H1 (cell line): ENCODE measurements at regions not wholly inside any gene's neighbourhood (a gene's known extent, or its start where the extent isn't known, plus 50 kb on each side); places are given as distances from the start of the nearest gene placed in this dataset.
A peak's percentile ranks its signal among the peaks of the same experiment; 100 is the strongest.

Source experiments
- CTCF ChIA-PET: fragments of 300-600 bp; sonication (Branson Sonifier 250); formaldehyde crosslinking; loops from one replicate; lab custom pipeline; 2021; ENCODE audit not compliant: partially characterized antibody; lab: Charles Lee
- POLR2A ChIA-PET: fragments of 300-600 bp; sonication (Branson Sonifier 250); formaldehyde crosslinking; loops from one replicate; lab custom pipeline; 2021; ENCODE audit warnings: inconsistent platforms; ENCODE audit not compliant: partially characterized antibody; lab: Charles Lee
- DNase-seq, 2 experiments: peaks; one replicate each; pipeline versions ENCODE4 v3.0.0 to v3.0.0-alpha.2; 2010 to 2022; ENCODE audit warnings: low spot score in 2 of 2, low read depth in 1 of 2, mixed read lengths in 1 of 2
- FAIRE-seq: peaks from 2 replicates; lab custom pipeline; 2011; peaks lifted over from hg19 to GRCh38; lab: Jason Lieb, UNC
- H2AFZ ChIP-seq: 2 replicates; pipeline ENCODE4 v1.8.1; 2012; ENCODE audit warnings: low read length, inconsistent platforms
- H2AK5ac ChIP-seq: 2 replicates; pipeline ENCODE4 v1.6.1; 2013; ENCODE audit warnings: low read depth, low read length
- H2BK120ac ChIP-seq: replicated peaks from 2 replicates; pipeline ENCODE3; 2013; ENCODE audit warnings: low read depth, low read length, inconsistent platforms
- H2BK12ac ChIP-seq: 2 replicates; pipeline ENCODE4 v1.6.1; 2013; ENCODE audit warnings: low read depth, low read length
- H2BK15ac ChIP-seq: 2 replicates; pipeline ENCODE4 v1.6.1; 2013; ENCODE audit warnings: low read length
- H2BK20ac ChIP-seq: 2 replicates; pipeline ENCODE4 v1.6.1; 2013; ENCODE audit warnings: low read length
- H2BK5ac ChIP-seq: 2 replicates; pipeline ENCODE4 v1.6.1; 2013; ENCODE audit warnings: low read depth, low read length
- H3K14ac ChIP-seq: 2 replicates; pipeline ENCODE4 v1.6.1; 2013; ENCODE audit warnings: inconsistent platforms; ENCODE audit not compliant: insufficient read length
- H3K18ac ChIP-seq: 2 replicates; pipeline ENCODE4 v1.6.1; 2013; ENCODE audit warnings: low read length; ENCODE audit errors: extremely low read depth
- H3K23ac ChIP-seq: 2 replicates; pipeline ENCODE4 v1.6.1; 2013; ENCODE audit warnings: inconsistent platforms; ENCODE audit not compliant: insufficient read length
- H3K23me2 ChIP-seq: 2 replicates; pipeline ENCODE4 v1.6.1; 2013; ENCODE audit warnings: low read depth, low read length
- H3K27ac ChIP-seq: 2 replicates; pipeline ENCODE4 v1.6.1; 2011; ENCODE audit warnings: low read depth, low read length, inconsistent platforms
- H3K27me3 ChIP-seq, 4 experiments: replicated peaks in 1 of 4; 1 replicate in 1 of 4; 2 replicates in 3 of 4; pipeline versions ENCODE4 v1.6.1 to v1.8.1; 2011 to 2013; ENCODE audit warnings: low read length in 3 of 4, mild to moderate bottlenecking in 3 of 4, inconsistent platforms in 2 of 4, mixed read lengths in 2 of 4, moderate library complexity in 1 of 4; ENCODE audit not compliant: control insufficient read depth in 3 of 4, insufficient read depth in 3 of 4; ENCODE audit errors: extremely low read depth in 1 of 4
- H3K36me3 ChIP-seq, 4 experiments: 2 replicates each; pipeline versions ENCODE4 v1.6.1 to v1.8.1; 2011 to 2013; ENCODE audit warnings: mild to moderate bottlenecking in 4 of 4, low read length in 3 of 4, moderate library complexity in 2 of 4, control low read depth in 1 of 4, inconsistent platforms in 1 of 4; ENCODE audit not compliant: insufficient read depth in 4 of 4, control insufficient read depth in 2 of 4
- H3K4ac ChIP-seq: replicated peaks from 2 replicates; pipeline ENCODE3; 2013; ENCODE audit warnings: low read length, low read depth, mixed read lengths, inconsistent platforms; ENCODE audit not compliant: insufficient read length
- H3K4me1 ChIP-seq, 4 experiments: replicated peaks in 1 of 4; 1 replicate in 1 of 4; 2 replicates in 3 of 4; pipeline versions ENCODE4 v1.6.1 to v1.8.1; 2011 to 2013; ENCODE audit warnings: low read length in 3 of 4, inconsistent platforms in 2 of 4, mixed read lengths in 1 of 4; ENCODE audit not compliant: insufficient read depth in 4 of 4, control insufficient read depth in 3 of 4
- H3K4me2 ChIP-seq, 2 experiments: 2 replicates each; pipeline versions ENCODE4 v1.6.1 to v1.8.1; 2011 to 2013; ENCODE audit warnings: low read depth in 2 of 2, low read length in 2 of 2, control low read depth in 1 of 2, inconsistent platforms in 1 of 2, mild to moderate bottlenecking in 1 of 2; ENCODE audit not compliant: insufficient read depth in 1 of 2
- H3K4me3 ChIP-seq, 4 experiments: fragments of 200-600, 300-600 bp in 1 of 4; sonication (generic), shearing (Covaris generic), sonication (Bioruptor Twin) in 1 of 4; 2 replicates each; pipeline versions ENCODE4 v1.5.1 to v1.8.1; 2011 to 2016; ENCODE audit warnings: low read length in 4 of 4, low read depth in 3 of 4, control low read depth in 2 of 4, inconsistent platforms in 2 of 4, mild to moderate bottlenecking in 2 of 4, mixed read lengths in 1 of 4, moderate library complexity in 1 of 4; ENCODE audit not compliant: insufficient read depth in 2 of 4; ENCODE audit errors: extremely low read depth in 1 of 4
- H3K56ac ChIP-seq: replicated peaks from 2 replicates; pipeline ENCODE3; 2013; ENCODE audit warnings: low read depth, mild to moderate bottlenecking, mixed read lengths, low read length, inconsistent platforms; ENCODE audit not compliant: insufficient read length
- H3K79me1 ChIP-seq: 2 replicates; pipeline ENCODE4 v1.6.1; 2013; ENCODE audit warnings: low read depth, low read length, control low read depth
- H3K79me2 ChIP-seq, 2 experiments: 2 replicates each; pipeline versions ENCODE4 v1.6.1 to v1.8.1; 2012 to 2013; ENCODE audit warnings: low read length in 2 of 2, mild to moderate bottlenecking in 2 of 2, inconsistent platforms in 1 of 2; ENCODE audit not compliant: insufficient read depth in 2 of 2, control insufficient read depth in 1 of 2
- H3K9ac ChIP-seq, 4 experiments: replicated peaks in 1 of 4; 1 replicate in 1 of 4; 2 replicates in 3 of 4; pipeline versions ENCODE4 v1.6.1 to v1.8.1; 2011 to 2013; ENCODE audit warnings: low read depth in 3 of 4, low read length in 3 of 4, control low read depth in 2 of 4, mild to moderate bottlenecking in 2 of 4, moderate library complexity in 2 of 4, inconsistent platforms in 1 of 4; ENCODE audit errors: extremely low read depth in 1 of 4
- H3K9me3 ChIP-seq, 2 experiments: 2 replicates each; pipeline versions ENCODE4 v1.6.1 to v1.8.1; 2012 to 2013; ENCODE audit warnings: mild to moderate bottlenecking in 2 of 2, moderate library complexity in 2 of 2, control low read depth in 1 of 2, inconsistent platforms in 1 of 2, low read depth in 1 of 2, low read length in 1 of 2, mixed read lengths in 1 of 2; ENCODE audit not compliant: insufficient read depth in 2 of 2
- H4K20me1 ChIP-seq, 2 experiments: replicated peaks in 1 of 2; 2 replicates each; pipeline versions ENCODE3 to v1.8.1; 2011 to 2013; ENCODE audit warnings: inconsistent platforms in 2 of 2, low read length in 2 of 2, mild to moderate bottlenecking in 1 of 2; ENCODE audit not compliant: insufficient read depth in 2 of 2, control insufficient read depth in 1 of 2
- H4K5ac ChIP-seq: 2 replicates; pipeline ENCODE4 v1.6.1; 2013; ENCODE audit warnings: low read length, low read depth, mixed read lengths, inconsistent platforms; ENCODE audit not compliant: insufficient read length
- H4K8ac ChIP-seq: 2 replicates; pipeline ENCODE4 v1.8.0; 2013; ENCODE audit warnings: mild to moderate bottlenecking, moderate library complexity, low read length, inconsistent platforms; ENCODE audit not compliant: insufficient read depth; ENCODE audit errors: extremely low read depth
- H4K91ac ChIP-seq: replicated peaks from 2 replicates; pipeline ENCODE3; 2013; ENCODE audit warnings: low read length, mixed read lengths, inconsistent platforms; ENCODE audit not compliant: insufficient read length
- BACH1 ChIP-seq: IDR thresholded peaks from 2 replicates; pipeline ENCODE4 v1.6.1; 2012; ENCODE audit warnings: low read length, improper control_type of control experiment
- CBX5 ChIP-seq: fragments of 300-800, 300-1000 bp; sonication (generic); IDR thresholded peaks from 2 replicates; pipeline ENCODE4 v1.7.1; 2016; ENCODE audit warnings: antibody characterized with exemption, low read length, low read depth
- GABPA ChIP-seq: IDR thresholded peaks from 2 replicates; pipeline ENCODE4 v1.6.1; 2011; ENCODE audit warnings: mild to moderate bottlenecking, low read length, moderate library complexity, borderline replicate concordance; ENCODE audit not compliant: insufficient read depth
- HDAC6 ChIP-seq: IDR thresholded peaks from one replicate; pipeline ENCODE4 v1.7.1; 2012; ENCODE audit warnings: low read depth, mild to moderate bottlenecking, inconsistent platforms, low read length, moderate library complexity
- NRF1 ChIP-seq: IDR thresholded peaks from 2 replicates; pipeline ENCODE4 v1.6.1; 2011; ENCODE audit warnings: mild to moderate bottlenecking, low read depth, low read length, improper control_type of control experiment
- RAD21 ChIP-seq, 2 experiments: IDR thresholded peaks in 1 of 2; conservative IDR thresholded peaks in 1 of 2; 2 replicates each; pipeline ENCODE4 v1.6.1; 2011; ENCODE audit warnings: low read depth in 2 of 2, low read length in 2 of 2, improper control_type of control experiment in 1 of 2, inconsistent platforms in 1 of 2, mild to moderate bottlenecking in 1 of 2, moderate library complexity in 1 of 2
- RFX5 ChIP-seq: IDR thresholded peaks from 2 replicates; pipeline ENCODE4 v1.6.1; 2011; ENCODE audit warnings: low read depth, low read length, improper control_type of control experiment, borderline replicate concordance
- SP4 ChIP-seq: IDR thresholded peaks from 2 replicates; pipeline ENCODE4 v1.6.1; 2012; ENCODE audit warnings: low read length, inconsistent platforms
- TAF1 ChIP-seq: IDR thresholded peaks from 2 replicates; pipeline ENCODE4 v1.6.1; 2011; ENCODE audit warnings: mild to moderate bottlenecking, low read depth, low read length
- YY1 ChIP-seq: IDR thresholded peaks from 2 replicates; pipeline ENCODE4 v1.6.1; 2011; ENCODE audit warnings: low read depth, mild to moderate bottlenecking, low read length
- WGBS, 2 experiments: shearing (Covaris generic) in 1 of 2; methylation state at CpG; one replicate each; pipeline versions ENCODE4 v1.1.6 to v1.1.7; 2013 to 2015; ENCODE audit warnings: low lambda C conversion rate in 2 of 2, mixed read lengths in 2 of 2, inconsistent platforms in 1 of 2, low coverage in 1 of 2, missing lambda C conversion rate in 1 of 2; ENCODE audit not compliant: insufficient replicate concordance in 2 of 2, insufficient coverage in 1 of 2, insufficient read length in 1 of 2; ENCODE audit errors: extremely low coverage in 1 of 2, missing lambda C conversion rate in 1 of 2; 5-methylcytosine and 5-hydroxymethylcytosine counted together
- TF ChIP-seq, protein P1 (sequence below), 3 experiments: IDR thresholded peaks; 1 replicate in 2 of 3; 2 replicates in 1 of 3; pipeline versions ENCODE4 v1.5.1 to v1.6.1; 2011; ENCODE audit warnings: low read length in 3 of 3, mild to moderate bottlenecking in 3 of 3, inconsistent platforms in 2 of 3, low read depth in 1 of 3, moderate library complexity in 1 of 3; ENCODE audit not compliant: insufficient read depth in 1 of 3; ENCODE audit errors: control extremely low read depth in 1 of 3

DNA sequence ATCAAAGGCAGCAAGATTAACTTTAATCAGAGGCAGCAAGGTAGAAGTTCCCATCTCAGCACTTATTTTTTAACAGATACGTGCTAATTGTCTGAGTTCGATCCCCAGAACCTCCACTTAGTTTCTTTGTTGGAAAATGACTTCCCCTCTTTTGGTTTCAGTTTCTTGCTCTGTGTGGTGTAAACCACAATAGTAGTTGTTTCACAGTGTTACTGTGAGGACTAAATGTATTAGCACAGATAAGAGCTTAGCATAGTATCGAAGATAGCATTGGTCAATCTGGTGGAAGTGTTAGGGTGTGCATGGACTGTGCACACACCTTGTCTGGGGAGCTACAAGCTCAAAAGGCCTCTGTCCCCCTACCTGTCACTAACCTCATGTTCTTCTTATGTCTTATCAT is 988.3 kb upstream of the GYPC start:
- H3K23me2 ChIP-seq = no peaks in the 10 kb centered on the region
- TF ChIP-seq SP4 (no peak), RFX5 (no peak), CBX5 (no peak), GABPA (no peak), HDAC6 (no peak), BACH1 (no peak), NRF1 (no peak), YY1 (no peak), TAF1 (no peak), RAD21 (IDR thresholded peaks at IDR 0.05 in 1 of 2, conservative IDR thresholded peaks at IDR 0.05 in 1 of 2; ENCODE audit: low read depth in 2 of 2, low read length in 2 of 2) (no peak)
- TF ChIP-seq, protein P1, sequence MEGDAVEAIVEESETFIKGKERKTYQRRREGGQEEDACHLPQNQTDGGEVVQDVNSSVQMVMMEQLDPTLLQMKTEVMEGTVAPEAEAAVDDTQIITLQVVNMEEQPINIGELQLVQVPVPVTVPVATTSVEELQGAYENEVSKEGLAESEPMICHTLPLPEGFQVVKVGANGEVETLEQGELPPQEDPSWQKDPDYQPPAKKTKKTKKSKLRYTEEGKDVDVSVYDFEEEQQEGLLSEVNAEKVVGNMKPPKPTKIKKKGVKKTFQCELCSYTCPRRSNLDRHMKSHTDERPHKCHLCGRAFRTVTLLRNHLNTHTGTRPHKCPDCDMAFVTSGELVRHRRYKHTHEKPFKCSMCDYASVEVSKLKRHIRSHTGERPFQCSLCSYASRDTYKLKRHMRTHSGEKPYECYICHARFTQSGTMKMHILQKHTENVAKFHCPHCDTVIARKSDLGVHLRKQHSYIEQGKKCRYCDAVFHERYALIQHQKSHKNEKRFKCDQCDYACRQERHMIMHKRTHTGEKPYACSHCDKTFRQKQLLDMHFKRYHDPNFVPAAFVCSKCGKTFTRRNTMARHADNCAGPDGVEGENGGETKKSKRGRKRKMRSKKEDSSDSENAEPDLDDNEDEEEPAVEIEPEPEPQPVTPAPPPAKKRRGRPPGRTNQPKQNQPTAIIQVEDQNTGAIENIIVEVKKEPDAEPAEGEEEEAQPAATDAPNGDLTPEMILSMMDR (IDR thresholded peaks at IDR 0.05; ENCODE audit: control extremely low read depth in 1 of 3, insufficient read depth in 1 of 3, low read depth in 1 of 3, low read length in 3 of 3) = no peak
- no peaks in the 10 kb centered on the region for H4K20me1 ChIP-seq
- H3K79me2 ChIP-seq = no peaks in the 10 kb centered on the region
- H3K4me2 ChIP-seq = no peak overlapping the region
- H3K56ac ChIP-seq = no peak overlapping the region
- H3K27me3 ChIP-seq = no peaks in the 10 kb centered on the region
- no peaks in the 10 kb centered on the region for H3K9me3 ChIP-seq
- H3K36me3 ChIP-seq = no peaks in the 10 kb centered on the region
- DNase-seq (no peak), FAIRE-seq (no peak)
- H2BK5ac ChIP-seq = no peak overlapping the region
- WGBS, 2 experiments = 78% methylated on average over 3 of the region's 3 CpGs; no CpG with 5 or more reads in 1 of the 2 experiments
- no peak overlapping the region for H3K27ac ChIP-seq
- POLR2A ChIA-PET = no interaction called here
- no peak overlapping the region for H4K91ac ChIP-seq
- H3K4me3 ChIP-seq = no peak overlapping the region
- CTCF ChIA-PET = interaction anchor here (2.7 kb wide), 1 partner anchor 11 kb away, joined by 8 read pairs; no protein-coding TSS in a partner anchor
- H3K18ac ChIP-seq = no peak overlapping the region
- H3K4ac ChIP-seq = no peak overlapping the region
- H2BK20ac ChIP-seq = no peak overlapping the region
- H3K4me1 ChIP-seq = no peaks in the 10 kb centered on the region
- no peak overlapping the region for H4K5ac ChIP-seq
- H2AFZ ChIP-seq = 0 out of 2 replicates have a peak overlapping the region, but pooled peaks have one; percentile 20
- no peak overlapping the region for H3K14ac ChIP-seq
- H3K23ac ChIP-seq = no peak overlapping the region
- H2BK15ac ChIP-seq = no peak overlapping the region
- H3K79me1 ChIP-seq = no peaks in the 10 kb centered on the region
- no peak overlapping the region for H2AK5ac ChIP-seq
- no peak overlapping the region for H4K8ac ChIP-seq
- H2BK120ac ChIP-seq = no peak overlapping the region
- no peak overlapping the region for H2BK12ac ChIP-seq
- H3K9ac ChIP-seq = no peak overlapping the region
